ENCODE measurements at regions not wholly inside any gene's neighbourhood (a gene's known extent, or its start where the extent isn't known, plus 50 kb on each side); places are given as distances from the start of the nearest gene placed in this dataset.

- DNase-seq (ENCODE audit: extremely low read depth, low read depth): no peak
- no peak for TF ChIP-seq CTCF (IDR thresholded peaks at IDR 0.05; ENCODE audit: low read depth, low read length)
Measured at GRCh38 chr2:16262526-16263178, 322.3 kb downstream of the MYCN start.

GRCh38 chr2:16261791-16262190, 321.4 kb downstream of the MYCN start:
- DNase-seq (ENCODE audit: extremely low read depth, low read depth): no peak
- TF ChIP-seq CTCF (IDR thresholded peaks at IDR 0.05; ENCODE audit: low read depth, low read length): no peak

- no peak for TF ChIP-seq CTCF (IDR thresholded peaks at IDR 0.05; ENCODE audit: low read depth, low read length)
Measured at GRCh38 chr2:16261071-16261470, 320.7 kb downstream of the MYCN start.

GRCh38 chr2:16260041-16260830, 319.9 kb downstream of the MYCN start:
- no peak for DNase-seq (ENCODE audit: extremely low read depth, low read depth)
- TF ChIP-seq CTCF (IDR thresholded peaks at IDR 0.05; ENCODE audit: low read depth, low read length): no peak

More at GRCh38 chr2:16261071-16261470, 320.7 kb downstream of the MYCN start:
- DNase-seq (ENCODE audit: extremely low read depth, low read depth): no peak

- TF ChIP-seq CTCF (IDR thresholded peaks at IDR 0.05; ENCODE audit: low read depth, low read length): no peak
Measured at GRCh38 chr2:16259010-16259409, 318.7 kb downstream of the MYCN start.

GRCh38 chr2:16258350-16258749, 318.0 kb downstream of the MYCN start:
- no peak for TF ChIP-seq CTCF (IDR thresholded peaks at IDR 0.05; ENCODE audit: low read depth, low read length)
- DNase-seq (ENCODE audit: extremely low read depth, low read depth): no peak

More at GRCh38 chr2:16259010-16259409, 318.7 kb downstream of the MYCN start:
- no peak for DNase-seq (ENCODE audit: extremely low read depth, low read depth)

- no peak for TF ChIP-seq CTCF (IDR thresholded peaks at IDR 0.05; ENCODE audit: low read depth, low read length)
- DNase-seq (ENCODE audit: extremely low read depth, low read depth): no peak
Measured at GRCh38 chr2:16257322-16258028, 317.1 kb downstream of the MYCN start.
